HepG2 (cell line): ENCODE measurements at regions not wholly inside any gene's neighbourhood (a gene's known extent, or its start where the extent isn't known, plus 50 kb on each side); places are given as distances from the start of the nearest gene placed in this dataset.

Experiments
- ATAC-seq: fragments of 200-7000 bp; cut with Tn5 transposase; 3 replicates; pipeline ENCODE4 v1.9.1; 2020; ENCODE audit warnings: mild to moderate bottlenecking, moderate library complexity
- BruUV-seq: library from RNA; stranded (reverse); fragments of 400-500 nt; replicated peaks from 2 replicates; lab custom pipeline; 2021; lab: Mats Ljungman, UMichigan
- CTCF ChIA-PET: fragments of 300-600 bp; formaldehyde crosslinking; extraction: SDS; loops from one replicate; lab custom pipeline; 2021; ENCODE audit warnings: low total read pairs, inconsistent platforms, low intra/inter-chr PET ratio; lab: Yijun Ruan, JAX
- POLR2A ChIA-PET: fragments of 350-600 bp; sonication (Branson Sonifier 250); formaldehyde crosslinking; loops from one replicate; lab custom pipeline; 2020; ENCODE audit warnings: antibody characterized with exemption, inconsistent platforms; lab: Yijun Ruan, JAX
- DNase-seq: peaks from one replicate; pipeline ENCODE4 v3.0.0-alpha.2; 2015; ENCODE audit warnings: low spot score
- FAIRE-seq: peaks from 3 replicates; lab custom pipeline; 2011; peaks lifted over from hg19 to GRCh38; lab: Jason Lieb, UNC
- H2AFZ ChIP-seq: one replicate; pipeline ENCODE4 v1.6.1; 2011; ENCODE audit warnings: low read length, inconsistent platforms
- H3K27ac ChIP-seq: fragments of 300-600 bp; 3 replicates; pipeline ENCODE4 v1.8.0; 2011; ENCODE audit warnings: mixed run types, mild to moderate bottlenecking, mixed read lengths, low read length, inconsistent platforms; ENCODE audit not compliant: insufficient read depth; ENCODE audit errors: extremely low read length
- H3K27me3 ChIP-seq, 2 experiments: fragments of 200-600 bp in 1 of 2; 2 replicates in 1 of 2; 3 replicates in 1 of 2; pipeline versions ENCODE4 v1.6.0 to v1.8.0; 2011; ENCODE audit warnings: low read length in 2 of 2, mild to moderate bottlenecking in 2 of 2, moderate library complexity in 2 of 2, inconsistent platforms in 1 of 2; ENCODE audit not compliant: insufficient read depth in 2 of 2, control insufficient read depth in 1 of 2
- H3K36me3 ChIP-seq, 2 experiments: fragments of 200-600 bp in 1 of 2; replicated peaks in 1 of 2; 2 replicates in 1 of 2; 3 replicates in 1 of 2; pipeline versions ENCODE4 v1.5.1 to v1.8.0; 2011; ENCODE audit warnings: low read length in 2 of 2, inconsistent platforms in 1 of 2; ENCODE audit not compliant: insufficient read depth in 2 of 2, control insufficient read depth in 1 of 2
- H3K4me1 ChIP-seq: 2 replicates; pipeline ENCODE4 v1.5.1; 2012; ENCODE audit warnings: low read length, inconsistent platforms; ENCODE audit not compliant: insufficient read depth
- H3K4me2 ChIP-seq: 2 replicates; pipeline ENCODE4 v1.6.0; 2011; ENCODE audit warnings: low read depth, low read length, inconsistent platforms
- H3K4me3 ChIP-seq, 3 experiments: fragments of 200-600 bp in 1 of 3; sonication (generic), shearing (Covaris generic) in 1 of 3; replicated peaks in 1 of 3; 2 replicates each; pipeline ENCODE4 v1.5.1; 2011 to 2016; ENCODE audit warnings: low read length in 3 of 3, inconsistent platforms in 2 of 3, low read depth in 2 of 3, mild to moderate bottlenecking in 2 of 3, control low read depth in 1 of 3, mixed read lengths in 1 of 3; ENCODE audit not compliant: insufficient read depth in 1 of 3
- H3K79me2 ChIP-seq: one replicate; pipeline ENCODE4 v1.6.1; 2011; ENCODE audit warnings: low read length, inconsistent platforms; ENCODE audit not compliant: insufficient read depth
- H3K9ac ChIP-seq: 2 replicates; pipeline ENCODE4 v1.6.0; 2011; ENCODE audit warnings: mild to moderate bottlenecking, low read depth, low read length, inconsistent platforms; ENCODE audit not compliant: insufficient read depth
- H3K9me3 ChIP-seq: 2 replicates; pipeline ENCODE4 v1.5.1; 2012; ENCODE audit warnings: mild to moderate bottlenecking, low read length
- H4K20me1 ChIP-seq: 2 replicates; pipeline ENCODE4 v1.6.0; 2011; ENCODE audit warnings: inconsistent platforms, mild to moderate bottlenecking, low read length, moderate library complexity; ENCODE audit not compliant: insufficient read depth
- CENPBD1 ChIP-seq: sonication (generic); formaldehyde crosslinking; IDR thresholded peaks from 2 replicates; pipeline ENCODE4 v1.8.0; 2022; ENCODE audit warnings: missing genetic modification reagents, low read depth, mild to moderate bottlenecking, borderline replicate concordance
- CREBL2 ChIP-seq: sonication (generic); formaldehyde crosslinking; IDR thresholded peaks from 2 replicates; pipeline ENCODE4 v1.8.1; 2023; ENCODE audit warnings: missing genetic modification reagents, mild to moderate bottlenecking, borderline replicate concordance
- E2F5 ChIP-seq: sonication (generic); formaldehyde crosslinking; conservative IDR thresholded peaks from 2 replicates; pipeline ENCODE4 v1.4.0; 2020; ENCODE audit warnings: missing genetic modification reagents
- FOXA1 ChIP-seq, 2 experiments: fragments of 450-650 bp in 1 of 2; sonication (generic) in 1 of 2; formaldehyde crosslinking in 1 of 2; IDR thresholded peaks; 2 replicates each; pipeline versions ENCODE4 v1.4.0 to v1.6.1; 2016 to 2020; ENCODE audit warnings: missing genetic modification reagents in 1 of 2
- IKZF5 ChIP-seq: IDR thresholded peaks from 2 replicates; pipeline ENCODE4 v1.6.1; 2018; ENCODE audit warnings: missing genetic modification reagents, mild to moderate bottlenecking, missing compliant biosample characterization
- KDM5A ChIP-seq: fragments of 200-600 bp; sonication (generic); IDR thresholded peaks from 2 replicates; pipeline ENCODE4 v1.7.0; 2018; ENCODE audit warnings: antibody characterized with exemption, mild to moderate bottlenecking, low read length, borderline replicate concordance
- NFIC ChIP-seq: IDR thresholded peaks from 2 replicates; pipeline ENCODE4 v1.6.1; 2012; ENCODE audit warnings: mild to moderate bottlenecking, low read length, inconsistent platforms
- SIX4 ChIP-seq: sonication (generic); formaldehyde crosslinking; IDR thresholded peaks from 2 replicates; pipeline ENCODE4 v1.4.0; 2020; ENCODE audit warnings: missing genetic modification reagents
- SRSF1 ChIP-seq: fragments of 200-400 bp; formaldehyde crosslinking; optimal IDR thresholded peaks from 2 replicates; pipeline ENCODE3; 2017; ENCODE audit warnings: mild to moderate bottlenecking, low read depth, low read length, moderate library complexity
- ZBTB25 ChIP-seq: IDR thresholded peaks from 2 replicates; pipeline ENCODE4 v1.6.1; 2018; ENCODE audit warnings: missing genetic modification reagents
- ZFP37 ChIP-seq: sonication (generic); formaldehyde crosslinking; IDR thresholded peaks from 2 replicates; pipeline ENCODE4 v1.4.0; 2020; ENCODE audit warnings: missing genetic modification reagents, borderline replicate concordance
- ZNF101 ChIP-seq: sonication (generic); formaldehyde crosslinking; IDR thresholded peaks from 2 replicates; pipeline ENCODE4 v1.4.0; 2020; ENCODE audit warnings: mild to moderate bottlenecking, low read depth, missing genetic modification reagents, borderline replicate concordance
- ZNF337 ChIP-seq: sonication (generic); formaldehyde crosslinking; IDR thresholded peaks from 2 replicates; pipeline ENCODE4 v1.5.1; 2020; ENCODE audit warnings: missing genetic modification reagents, low read depth, mild to moderate bottlenecking, borderline replicate concordance
- ZNF572 ChIP-seq: sonication (generic); formaldehyde crosslinking; IDR thresholded peaks from 2 replicates; pipeline ENCODE4 v1.5.1; 2020; ENCODE audit warnings: mild to moderate bottlenecking, missing genetic modification reagents
- ZNF589 ChIP-seq: sonication (generic); formaldehyde crosslinking; conservative IDR thresholded peaks from 2 replicates; pipeline ENCODE4 v1.8.0; 2022; ENCODE audit warnings: mild to moderate bottlenecking, moderate library complexity, missing genetic modification reagents
- WGBS: methylation state at CpG from one replicate; pipeline ENCODE4 v1.1.6; 2017; ENCODE audit warnings: low lambda C conversion rate; 5-methylcytosine and 5-hydroxymethylcytosine counted together
- in situ Hi-C: cut with HindIII; loops from 2 replicates; pipeline ENCODE4 v1.10.0; 2017; ENCODE audit warnings: low pct_unique_long_range_greater_than_20kb; ENCODE audit not compliant: extremely low pct_ligation_motif_present
- intact Hi-C: fragments of 100-400 bp; cut with micrococcal nuclease; formaldehyde crosslinking; loops from one replicate; pipeline ENCODE4 v1.10.0; 2022; ENCODE audit not compliant: unreplicated experiment

- WGBS: 0% methylated on average over 1 of the region's 1 CpG
- no peak for DNase-seq
- no peak overlapping the region for H2AFZ ChIP-seq
- no peaks in the 10 kb centered on the region for H3K36me3 ChIP-seq
- H3K27me3 ChIP-seq: no peaks in the 10 kb centered on the region
- CTCF ChIA-PET: no interaction called here
- no peak overlapping the region for H3K4me3 ChIP-seq
- H3K27ac ChIP-seq: no peak overlapping the region
- intact Hi-C loops (no loop called here), in situ Hi-C loops (no loop called here)
- TF ChIP-seq IKZF5 (CRISPR knock-in tag) (no peak), SIX4 (CRISPR knock-in tag) (no peak)
- H3K4me1 ChIP-seq: no peaks in the 10 kb centered on the region
- no TSS peak for BruUV-seq
- no peak for FAIRE-seq
- H3K4me2 ChIP-seq: no peak overlapping the region
- H3K9ac ChIP-seq: no peak overlapping the region
- H3K9me3 ChIP-seq: no peaks in the 10 kb centered on the region
- no peaks in the 10 kb centered on the region for H4K20me1 ChIP-seq
- H3K79me2 ChIP-seq: no peaks in the 10 kb centered on the region
- no peak for ATAC-seq
- POLR2A ChIA-PET: no interaction called here
These were observed 395.4 kb downstream of the EFNA5 start for GRCh38 chr5:107275333-107275732.

- H3K9me3 ChIP-seq: no peaks in the 10 kb centered on the region
- H3K27me3 ChIP-seq: no peaks in the 10 kb centered on the region
- intact Hi-C loops: no loop called here
- FAIRE-seq: no peak
- WGBS: 0% methylated on average over 1 of the region's 1 CpG
- H3K4me1 ChIP-seq: no peaks in the 10 kb centered on the region
- no peak for ATAC-seq
- H4K20me1 ChIP-seq: no peaks in the 10 kb centered on the region
- in situ Hi-C loops: no loop called here
- H3K4me3 ChIP-seq: no peak overlapping the region
- H2AFZ ChIP-seq: no peak overlapping the region
- no peak overlapping the region for H3K4me2 ChIP-seq
- CTCF ChIA-PET: no interaction called here
- no peak for DNase-seq
- BruUV-seq: no TSS peak
- POLR2A ChIA-PET: no interaction called here
- H3K79me2 ChIP-seq: no peaks in the 10 kb centered on the region
- no peaks in the 10 kb centered on the region for H3K36me3 ChIP-seq
- no peak overlapping the region for H3K27ac ChIP-seq
- H3K9ac ChIP-seq: no peak overlapping the region
- TF ChIP-seq ZNF572 (CRISPR knock-in tag) (no peak), ZBTB25 (no peak), FOXA1 (IDR thresholded peaks at IDR 0.05) (no peak), FOXA1 (CRISPR knock-in tag; IDR thresholded peaks at IDR 0.05) (no peak), ZFP37 (CRISPR knock-in tag) (no peak), ZNF101 (CRISPR knock-in tag) (no peak), CENPBD1 (CRISPR knock-in tag) (no peak), E2F5 (no peak), KDM5A (no peak), ZNF589 (no peak), SRSF1 (no peak), ZNF337 (CRISPR knock-in tag) (no peak), CREBL2 (no peak), NFIC (no peak)
These were observed 396.2 kb downstream of the EFNA5 start for GRCh38 chr5:107274571-107274970.
